NB4 (cell line): ENCODE measurements at regions not wholly inside any gene's neighbourhood (a gene's known extent, or its start where the extent isn't known, plus 50 kb on each side); places are given as distances from the start of the nearest gene placed in this dataset.

Source experiments
- POLR2A ChIP-seq: IDR thresholded peaks from 2 replicates; pipeline ENCODE4 v1.6.1; 2011; ENCODE audit warnings: mild to moderate bottlenecking; ENCODE audit not compliant: insufficient read length; ENCODE audit errors: extremely low read depth
- TF ChIP-seq, protein P1 (sequence below): IDR thresholded peaks from one replicate; pipeline ENCODE4 v1.5.1; 2012; ENCODE audit warnings: low read depth, low read length

DNA sequence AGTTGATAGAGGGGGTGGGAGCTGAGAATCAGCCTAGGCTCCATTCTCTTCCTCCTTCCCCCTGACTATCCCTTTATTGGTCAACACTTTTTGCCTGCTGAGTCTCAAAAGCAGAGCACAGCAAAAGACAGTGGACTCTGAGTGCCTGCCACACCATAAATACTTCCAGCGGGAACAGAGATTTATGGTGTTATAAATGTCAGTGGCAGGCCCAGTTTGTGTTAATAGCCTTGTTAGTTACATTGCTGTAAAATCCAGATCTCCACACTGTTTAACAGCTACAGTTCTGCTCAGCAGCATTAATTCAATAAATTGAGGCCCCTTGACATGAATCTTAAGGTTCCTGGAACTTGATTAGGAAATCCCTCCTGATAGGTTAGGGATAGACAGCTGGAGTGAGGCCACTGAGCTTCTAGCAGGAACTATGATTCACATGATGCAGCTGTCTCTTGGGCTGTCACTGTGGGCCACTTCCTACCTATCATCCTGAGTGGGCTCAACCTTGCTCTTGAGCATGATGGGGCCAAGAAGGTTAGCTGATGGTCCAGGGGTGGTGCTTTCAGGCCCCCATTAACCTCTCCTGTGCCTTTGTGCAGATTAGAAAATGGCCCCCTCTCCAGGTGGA is 295.2 kb upstream of the SRRM4 start:
- TF ChIP-seq, protein P1, sequence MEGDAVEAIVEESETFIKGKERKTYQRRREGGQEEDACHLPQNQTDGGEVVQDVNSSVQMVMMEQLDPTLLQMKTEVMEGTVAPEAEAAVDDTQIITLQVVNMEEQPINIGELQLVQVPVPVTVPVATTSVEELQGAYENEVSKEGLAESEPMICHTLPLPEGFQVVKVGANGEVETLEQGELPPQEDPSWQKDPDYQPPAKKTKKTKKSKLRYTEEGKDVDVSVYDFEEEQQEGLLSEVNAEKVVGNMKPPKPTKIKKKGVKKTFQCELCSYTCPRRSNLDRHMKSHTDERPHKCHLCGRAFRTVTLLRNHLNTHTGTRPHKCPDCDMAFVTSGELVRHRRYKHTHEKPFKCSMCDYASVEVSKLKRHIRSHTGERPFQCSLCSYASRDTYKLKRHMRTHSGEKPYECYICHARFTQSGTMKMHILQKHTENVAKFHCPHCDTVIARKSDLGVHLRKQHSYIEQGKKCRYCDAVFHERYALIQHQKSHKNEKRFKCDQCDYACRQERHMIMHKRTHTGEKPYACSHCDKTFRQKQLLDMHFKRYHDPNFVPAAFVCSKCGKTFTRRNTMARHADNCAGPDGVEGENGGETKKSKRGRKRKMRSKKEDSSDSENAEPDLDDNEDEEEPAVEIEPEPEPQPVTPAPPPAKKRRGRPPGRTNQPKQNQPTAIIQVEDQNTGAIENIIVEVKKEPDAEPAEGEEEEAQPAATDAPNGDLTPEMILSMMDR, result no peak
- no peak for TF ChIP-seq POLR2A
